HG03520 (cell line): ENCODE measurements at regions not wholly inside any gene's neighbourhood (a gene's known extent, or its start where the extent isn't known, plus 50 kb on each side); places are given as distances from the start of the nearest gene placed in this dataset.
"Not testable (repeated sequence)": the region's sequence is repeated elsewhere in the genome, so short reads cannot be mapped to it uniquely, and the experiment has no call there.

Experiments
- ATAC-seq: cut with Tn5 transposase; IDR thresholded peaks from one replicate; pipeline ENCODE4 v1.9.1; 2021; ENCODE audit warnings: mild to moderate bottlenecking, moderate library complexity; ENCODE audit not compliant: unreplicated experiment

DNA sequence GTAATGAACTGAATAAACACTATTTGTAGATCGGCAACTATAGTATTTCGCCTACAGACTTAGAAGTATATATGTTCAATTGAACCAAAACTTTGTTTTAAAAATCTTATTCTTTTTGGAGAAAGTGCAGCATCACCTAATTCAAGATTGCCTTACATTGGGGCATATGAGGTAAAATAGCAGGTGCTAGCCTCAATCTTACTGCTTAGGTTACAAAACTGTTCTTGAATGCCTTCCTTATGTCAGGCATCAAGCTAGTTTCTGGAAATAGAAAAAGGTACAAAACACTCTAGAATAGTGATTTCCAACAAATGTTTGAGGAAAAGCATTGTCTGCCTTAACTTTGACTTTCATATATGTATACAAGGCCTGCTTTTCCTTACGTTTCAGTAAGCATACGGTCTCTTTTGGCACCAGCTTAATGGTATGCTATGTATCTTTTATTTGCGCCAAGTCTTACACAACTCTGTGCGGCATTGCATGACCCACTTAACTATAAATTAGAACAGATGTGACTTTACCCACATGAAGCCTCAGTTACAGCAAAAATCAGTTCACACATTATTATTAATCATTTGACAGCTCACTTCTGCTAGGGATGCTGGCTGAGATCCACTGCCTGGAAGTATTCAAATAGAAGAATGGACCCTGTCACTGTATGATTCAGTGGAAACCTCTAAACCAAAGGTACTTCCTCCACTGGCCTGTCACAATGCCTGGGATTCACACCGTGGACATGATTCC is 174.1 kb downstream of the PRELID2 start:
- no peak for ATAC-seq

DNA sequence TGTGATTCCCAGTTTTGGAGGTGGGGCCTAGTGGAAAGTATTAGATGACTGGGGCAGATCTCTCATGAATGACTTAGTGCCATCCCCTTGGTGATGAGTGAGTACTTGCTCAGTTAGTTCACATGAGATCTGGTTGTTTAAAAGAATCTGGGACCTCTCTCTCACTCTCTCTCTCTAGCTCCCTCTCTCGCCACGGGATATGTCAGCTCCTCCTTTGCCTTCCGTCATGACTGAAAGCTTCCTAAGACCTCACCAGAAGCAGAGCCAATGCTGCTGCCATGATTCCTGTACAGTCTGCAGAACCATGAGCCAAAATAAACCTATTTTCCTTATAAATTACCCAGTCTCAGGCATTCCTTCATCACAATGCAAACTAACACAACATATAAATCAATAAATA is 176.7 kb downstream of the PRELID2 start:
- no peak for ATAC-seq

DNA sequence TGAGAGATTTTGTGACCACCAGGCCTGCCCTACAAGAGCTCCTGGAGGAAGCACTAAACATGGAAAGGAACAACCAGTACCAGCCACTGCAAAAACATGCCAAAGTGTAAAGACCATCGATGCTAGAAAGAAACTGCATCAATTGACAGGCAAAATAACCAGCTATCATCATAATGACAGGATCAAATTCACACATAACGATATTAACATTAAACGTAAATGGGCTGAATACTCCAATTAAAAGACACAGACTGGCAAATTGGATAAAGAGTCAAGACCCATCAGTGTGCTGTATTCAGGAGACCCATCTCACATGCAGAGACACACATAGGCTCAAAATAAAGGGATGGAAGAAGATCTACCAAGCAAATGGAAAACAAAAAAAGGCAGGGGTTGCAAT is 182.4 kb downstream of the PRELID2 start:
- not testable (repeated sequence) for ATAC-seq

DNA sequence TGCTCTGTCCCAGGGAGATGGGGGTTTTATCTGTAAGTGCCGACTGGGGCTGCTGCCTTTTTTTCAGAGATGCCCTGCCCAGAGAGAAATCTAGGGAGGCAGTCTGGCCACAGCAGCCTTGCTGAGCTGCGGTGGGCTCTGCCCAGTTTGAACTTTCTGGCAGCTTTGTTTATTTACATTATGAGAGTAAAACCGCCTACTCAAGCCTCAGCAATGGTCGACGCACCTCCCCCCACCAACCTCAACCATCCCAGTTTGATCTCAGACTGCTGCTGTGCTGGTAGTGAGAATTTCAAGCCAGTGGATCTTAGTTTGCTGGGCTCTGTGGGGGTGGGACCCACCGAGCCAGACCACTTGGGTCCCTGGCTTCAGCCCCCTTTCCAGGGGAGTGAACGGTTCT is 188.0 kb downstream of the PRELID2 start:
- not testable (repeated sequence) for ATAC-seq

DNA sequence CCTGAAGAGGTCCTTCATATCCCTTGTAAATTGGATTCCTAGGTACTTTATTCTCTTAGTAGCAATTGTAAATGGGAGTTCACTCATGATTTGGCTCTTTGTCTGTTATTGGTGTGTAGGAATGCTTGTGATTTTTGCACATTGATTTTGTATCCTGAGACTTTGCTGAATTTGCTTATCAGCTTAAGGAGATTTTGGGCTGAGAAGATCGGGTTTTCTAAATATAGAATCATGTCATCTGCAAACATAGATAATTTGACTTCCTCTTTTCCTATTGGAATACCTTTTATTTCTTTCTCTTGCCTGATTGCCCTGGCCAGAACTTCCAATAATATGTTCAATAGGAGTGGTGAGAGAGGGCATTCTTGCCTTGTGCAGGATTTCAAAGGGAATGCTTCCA is 191.9 kb downstream of the PRELID2 start:
- ATAC-seq = not testable (repeated sequence)

DNA sequence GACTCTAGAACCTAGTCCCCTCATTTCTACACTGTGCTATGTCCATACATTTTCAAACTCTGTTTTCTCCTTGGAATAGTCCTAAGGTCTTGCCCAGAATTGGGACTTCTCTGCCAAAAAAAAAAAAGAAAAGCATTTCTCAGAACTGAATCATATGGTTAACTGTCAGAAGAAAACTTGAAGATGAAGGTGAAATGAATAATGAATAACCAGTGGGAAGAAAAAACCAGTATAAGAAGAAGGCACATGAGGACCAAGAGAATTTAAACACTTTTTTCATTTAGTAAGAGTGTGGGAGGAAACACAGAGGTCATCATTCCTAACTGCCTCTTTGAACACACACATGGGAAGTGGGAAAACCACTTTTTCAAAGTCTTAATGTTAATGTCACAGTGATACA is 197.7 kb downstream of the PRELID2 start:
- no peak for ATAC-seq

DNA sequence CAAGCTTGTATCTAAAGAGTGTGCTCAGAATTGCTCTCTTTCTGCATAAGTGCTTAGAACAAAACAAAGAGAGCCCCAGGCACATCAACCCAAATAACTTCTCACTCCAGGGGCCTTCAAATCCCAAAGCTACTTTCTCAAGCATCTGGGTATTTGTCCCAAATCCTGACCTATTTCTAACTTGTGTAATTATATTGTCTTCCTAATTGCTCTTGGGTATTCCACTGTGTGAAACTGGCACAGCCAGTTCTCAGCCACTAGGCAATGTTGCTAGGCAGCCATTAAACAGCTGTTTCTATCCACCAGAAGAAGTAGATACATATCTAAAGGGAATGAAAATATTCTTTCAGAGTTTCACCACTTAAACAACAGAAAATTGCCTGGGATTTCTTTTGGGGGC is 198.8 kb downstream of the PRELID2 start:
- no peak for ATAC-seq

DNA sequence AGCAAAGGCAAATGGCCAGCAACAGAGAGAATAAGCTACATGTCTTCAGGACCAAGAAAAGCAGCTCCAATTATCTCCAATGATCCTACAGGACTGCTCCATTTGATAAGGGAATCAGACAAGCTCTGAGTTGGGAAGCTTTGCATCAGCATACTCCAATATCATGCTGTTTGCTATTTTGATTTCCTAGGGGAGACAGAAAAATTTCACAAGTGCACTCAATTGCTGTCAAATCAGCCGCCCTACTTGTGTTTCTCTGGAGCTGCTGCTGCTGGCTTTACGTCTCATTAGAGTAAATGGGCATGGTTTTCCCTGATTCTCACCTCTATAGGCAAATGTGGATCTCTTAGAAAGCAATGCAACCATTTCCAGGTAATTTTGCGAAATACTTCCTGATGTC is 201.7 kb downstream of the PRELID2 start:
- ATAC-seq = no peak

DNA sequence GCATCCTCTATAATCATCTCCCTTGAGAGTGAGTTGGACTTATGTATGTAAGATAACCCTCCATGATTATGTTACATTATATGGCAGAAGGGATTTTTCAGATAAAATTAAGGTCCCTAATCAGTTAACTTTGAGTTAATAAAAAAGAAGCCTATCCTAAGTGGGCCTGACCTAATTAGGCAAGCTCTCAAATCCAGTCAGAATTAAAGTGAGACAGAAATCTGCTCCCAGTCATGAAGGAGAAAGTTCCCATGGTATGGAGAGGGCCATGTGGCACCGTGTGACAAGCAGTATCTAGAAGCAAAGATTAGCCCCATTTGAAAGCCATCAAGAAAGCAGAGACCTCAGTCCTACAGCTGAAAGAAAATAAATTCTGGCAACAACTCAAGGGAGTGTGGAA is 202.4 kb downstream of the PRELID2 start:
- ATAC-seq = no peak

DNA sequence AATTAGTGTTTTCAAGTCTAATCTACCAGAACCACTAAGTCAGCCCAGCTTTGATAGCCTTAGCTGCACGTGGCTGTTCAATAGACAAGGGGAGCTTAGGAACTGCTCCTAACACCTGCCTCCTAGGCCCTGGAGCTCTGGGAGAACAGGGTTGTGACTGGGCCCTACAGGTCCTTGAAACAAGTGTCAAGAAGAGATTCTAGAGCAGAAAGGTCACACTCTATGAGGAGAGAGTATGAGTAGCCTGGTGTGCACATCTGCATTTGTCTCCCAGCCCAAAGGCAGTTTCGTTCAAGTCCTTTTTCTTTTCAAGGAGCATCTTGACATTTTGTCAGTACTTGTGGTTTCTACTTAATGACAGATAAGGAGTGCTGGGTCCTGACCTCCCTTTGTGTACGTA is 206.1 kb downstream of the PRELID2 start:
- ATAC-seq = no peak

DNA sequence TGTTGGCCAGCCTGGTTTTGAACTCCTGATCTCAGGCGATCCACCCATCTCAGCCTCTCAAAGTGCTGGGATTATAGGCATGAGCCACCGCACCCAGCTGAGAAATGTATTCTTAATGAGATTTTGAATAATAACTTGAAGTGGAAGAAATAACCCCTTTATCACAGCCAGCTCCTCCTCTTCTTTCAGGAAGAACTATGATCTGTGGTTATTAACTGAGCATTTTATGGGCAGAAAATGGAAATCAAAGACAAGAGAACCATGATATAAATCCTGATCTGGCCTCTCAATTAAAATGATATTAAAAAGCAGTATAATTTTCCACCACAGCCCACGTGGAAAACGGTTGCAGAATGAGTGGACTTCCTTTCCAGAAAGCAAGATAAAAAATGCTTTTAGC is 206.6 kb downstream of the PRELID2 start:
- ATAC-seq = no peak

DNA sequence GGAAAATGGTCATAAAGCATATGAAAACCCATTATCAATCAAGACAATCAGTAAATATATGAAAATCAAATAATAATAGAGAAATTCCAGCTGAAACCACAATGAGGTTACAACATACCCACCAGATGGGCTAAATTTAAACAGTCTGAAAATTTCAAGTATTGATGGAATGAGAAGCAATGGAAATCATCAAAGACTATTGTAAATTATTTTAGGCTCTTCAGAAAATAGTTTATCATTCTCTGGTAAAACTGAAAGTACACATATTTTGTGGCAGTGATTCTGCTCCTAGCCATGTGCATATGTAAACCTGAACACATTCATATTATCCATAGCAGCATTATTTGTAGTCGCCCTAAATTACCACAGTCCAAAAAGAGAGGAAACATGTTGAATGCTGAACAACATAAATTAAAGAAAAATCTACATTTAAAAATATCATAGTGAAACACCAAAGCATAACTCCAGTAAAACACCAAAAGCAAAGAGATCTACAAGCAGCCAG is 215.3 kb downstream of the PRELID2 start:
- no peak for ATAC-seq

DNA sequence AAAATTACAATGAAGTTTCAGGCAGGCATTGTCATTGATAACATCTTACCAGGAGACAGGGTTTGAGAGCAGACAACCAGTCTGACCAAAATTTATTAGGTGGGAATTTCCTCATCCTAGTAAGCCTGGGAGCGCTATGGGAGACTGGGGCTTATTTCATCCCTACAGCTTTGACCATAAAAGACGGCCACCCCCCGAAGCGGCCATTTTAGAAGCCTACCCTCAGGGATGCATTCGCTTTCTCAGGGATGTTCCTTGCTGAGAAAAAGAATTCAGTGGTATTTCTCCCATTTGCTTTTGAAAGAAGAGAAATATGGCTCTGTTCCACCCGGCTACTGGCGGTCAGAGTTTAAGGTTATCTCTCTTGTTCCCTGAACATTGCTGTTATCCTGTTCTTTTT is 218.4 kb downstream of the PRELID2 start:
- ATAC-seq = not testable (repeated sequence)

DNA sequence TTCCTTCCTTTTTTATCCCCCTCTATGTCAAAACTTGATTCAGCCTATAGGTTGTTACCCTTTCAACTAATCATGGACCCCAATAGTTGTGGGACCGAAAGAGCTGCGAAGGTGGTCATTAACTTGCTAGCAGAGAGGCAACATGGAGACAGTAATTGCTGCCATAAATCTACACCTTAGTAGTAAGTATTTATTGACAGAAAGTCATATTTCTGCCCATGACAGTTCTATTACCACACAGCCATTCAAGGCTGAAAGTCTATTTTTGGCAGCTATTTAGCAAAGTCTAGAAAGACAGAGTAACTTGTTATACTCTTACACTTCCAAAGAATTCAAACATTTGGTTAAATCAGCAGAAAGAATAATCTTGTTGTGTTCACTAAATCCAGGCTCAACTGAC is 236.2 kb downstream of the PRELID2 start:
- ATAC-seq = no peak

DNA sequence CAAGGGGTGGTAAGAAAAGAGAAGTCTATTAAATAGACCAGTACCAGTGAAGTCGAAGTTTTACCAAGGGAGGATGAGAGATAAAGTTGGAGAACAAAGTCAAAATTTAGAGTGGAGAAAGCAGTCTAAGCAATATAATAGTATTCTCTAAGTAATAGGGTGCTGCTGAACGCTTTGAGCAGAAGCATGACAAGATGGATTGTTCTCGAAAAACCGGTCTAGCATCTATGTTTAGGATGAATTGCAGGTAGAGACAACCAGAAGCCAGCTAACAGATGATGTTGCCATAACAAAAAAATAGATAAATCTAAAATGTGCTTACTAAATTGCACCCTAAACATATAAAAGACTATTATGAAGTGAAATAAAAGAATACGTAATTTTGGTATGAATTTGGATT is 237.0 kb downstream of the PRELID2 start:
- ATAC-seq = no peak

DNA sequence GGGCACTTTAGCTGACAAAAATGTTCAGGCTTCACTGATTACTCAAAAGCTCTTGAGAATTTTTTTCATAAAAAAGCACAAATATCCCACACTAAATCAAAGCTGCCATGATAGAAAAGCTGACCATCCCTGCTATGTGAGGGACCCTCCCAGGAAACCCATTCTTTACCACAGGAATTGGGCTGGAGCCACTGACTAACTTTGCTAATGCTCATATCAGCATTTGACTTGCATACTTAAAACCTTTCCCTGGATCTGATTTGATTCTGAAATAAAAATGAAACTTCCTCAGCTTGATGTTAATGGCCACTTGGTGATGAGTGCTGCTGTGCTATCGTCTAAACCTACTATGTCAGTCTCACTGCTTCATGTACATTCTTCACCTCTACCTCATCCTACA is 243.6 kb downstream of the PRELID2 start:
- no peak for ATAC-seq

DNA sequence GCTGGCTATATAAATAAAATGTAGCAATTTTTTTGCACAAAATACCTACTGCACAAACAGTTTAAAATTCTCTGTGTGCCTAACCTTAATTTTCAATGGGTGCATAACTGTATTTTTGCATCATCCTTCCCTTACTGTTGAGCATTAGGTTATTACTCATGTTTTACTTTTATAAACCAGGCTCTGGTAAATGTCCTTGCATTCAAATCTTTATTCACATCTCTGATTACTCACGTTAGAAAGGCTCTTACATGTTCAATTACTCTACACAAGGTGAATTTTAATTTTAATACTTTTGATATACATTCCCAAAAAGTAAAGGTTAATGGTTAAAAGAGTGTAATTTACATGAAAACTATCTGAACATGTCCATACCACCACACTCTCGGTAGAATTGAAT is 246.1 kb downstream of the PRELID2 start:
- ATAC-seq = no peak

DNA sequence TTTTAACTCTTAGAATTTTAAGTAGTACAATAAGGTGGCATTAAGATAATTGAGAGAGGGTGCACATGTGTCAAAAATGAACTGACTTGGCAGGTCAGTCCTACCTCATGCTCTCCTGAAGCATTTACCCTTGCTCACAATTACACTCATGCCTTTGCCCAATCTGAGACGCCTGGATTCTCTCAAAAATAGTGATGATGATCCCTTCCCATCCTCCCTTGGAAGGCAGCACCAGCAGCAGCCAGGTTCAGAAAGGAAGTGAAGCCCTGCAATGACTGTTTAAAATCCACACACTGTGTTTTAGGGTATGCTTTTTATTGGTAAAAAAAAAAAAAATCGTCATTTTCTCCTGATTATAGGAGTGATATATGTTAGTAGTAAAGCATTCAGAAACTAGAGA is 246.6 kb downstream of the PRELID2 start:
- ATAC-seq = no peak

DNA sequence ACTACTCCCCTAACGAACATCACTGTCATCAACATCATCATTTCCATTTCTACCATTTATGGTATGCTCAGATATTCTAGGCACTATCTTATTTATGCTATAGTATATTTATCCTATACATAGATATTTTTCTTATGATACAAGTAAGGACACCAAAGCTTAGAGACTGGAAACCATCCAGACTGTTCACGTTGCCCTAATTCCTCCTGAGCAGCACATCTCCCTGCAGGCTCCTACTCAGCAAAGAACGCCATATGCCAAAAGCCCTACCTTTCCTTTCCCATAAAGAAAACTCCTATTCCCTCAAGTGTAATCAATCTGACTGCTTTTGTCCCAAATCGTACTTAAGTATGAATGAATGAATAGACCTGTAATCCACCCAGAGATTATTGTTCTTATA is 247.0 kb downstream of the PRELID2 start:
- ATAC-seq = no peak

DNA sequence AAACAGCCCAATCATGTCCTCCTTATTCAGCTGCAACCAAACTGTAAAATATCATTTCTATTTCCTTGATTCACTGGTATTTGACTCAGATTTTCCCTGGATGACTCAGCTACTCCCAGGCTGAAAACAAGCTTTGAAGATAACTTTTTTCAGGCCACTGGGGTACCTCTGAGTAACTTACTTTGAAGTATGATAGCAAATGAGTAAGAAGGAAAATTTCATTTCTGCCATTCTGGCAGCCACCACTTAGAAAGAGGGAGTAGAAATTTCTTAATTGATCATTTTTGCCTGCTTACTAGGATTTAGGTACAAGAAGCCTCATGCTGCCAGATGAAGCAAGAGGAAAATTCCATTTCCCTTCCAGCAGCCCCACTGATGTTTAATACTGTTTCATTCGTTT is 247.4 kb downstream of the PRELID2 start:
- no peak for ATAC-seq

DNA sequence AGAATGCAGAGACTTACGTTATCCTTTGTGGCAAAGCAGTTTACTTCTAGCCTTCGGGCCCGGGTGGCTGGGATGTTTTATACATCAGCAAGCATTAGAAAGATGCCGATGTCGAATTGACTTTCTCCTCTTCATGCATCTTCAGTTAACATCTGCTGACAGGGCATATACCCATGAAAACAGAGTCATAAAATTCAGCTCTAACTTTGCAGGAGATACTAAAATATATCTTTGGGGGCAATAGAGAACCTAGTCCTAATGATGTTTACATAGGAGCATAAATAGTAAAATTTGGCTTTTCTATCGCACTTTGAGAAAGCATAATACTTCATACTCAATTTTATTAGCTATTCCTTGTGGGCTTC is 247.9 kb downstream of the PRELID2 start:
- ATAC-seq = no peak

DNA sequence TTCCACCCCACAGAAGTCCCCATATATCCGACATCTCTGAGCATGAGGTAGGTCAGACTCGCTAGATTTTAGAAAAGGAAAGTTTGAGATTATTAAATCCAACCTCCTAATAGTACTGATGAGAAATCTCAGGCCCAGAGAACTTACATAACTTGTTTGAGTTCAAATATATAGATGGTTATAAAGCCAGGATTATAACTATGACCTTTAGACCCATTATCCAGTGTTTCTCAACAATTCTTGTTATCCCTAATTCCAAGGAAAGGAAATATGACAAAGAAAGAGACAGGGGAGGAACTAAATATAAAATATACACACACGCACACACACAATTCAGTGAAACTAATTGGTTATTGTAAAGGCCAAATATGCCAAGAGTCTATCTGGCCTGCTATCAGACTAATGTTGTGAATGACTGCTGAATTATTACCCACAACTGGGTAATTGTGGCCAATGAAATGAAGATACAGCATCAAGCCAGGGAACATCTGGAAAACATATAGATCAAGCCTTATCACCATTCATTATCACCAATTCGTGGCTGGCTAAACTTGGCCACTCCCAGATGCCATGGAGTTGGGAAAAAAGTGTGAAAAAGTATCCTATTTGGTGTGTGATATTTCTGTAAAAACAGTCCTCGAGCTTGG is 248.4 kb downstream of the PRELID2 start:
- ATAC-seq = no peak
